KMS-11 (cell line): ENCODE measurements at regions not wholly inside any gene's neighbourhood (a gene's known extent, or its start where the extent isn't known, plus 50 kb on each side); places are given as distances from the start of the nearest gene placed in this dataset.

Source experiments
- H2AFZ ChIP-seq: fragments of 200-600 bp; sonication (generic); 2 replicates; pipeline ENCODE4 v1.6.1; 2016; ENCODE audit warnings: antibody characterized with exemption, mixed run types, low read depth
- H3K27ac ChIP-seq: fragments of 200-600 bp; sonication (generic); 2 replicates; pipeline ENCODE4 v1.6.1; 2016; ENCODE audit warnings: mild to moderate bottlenecking, mixed run types
- H3K27me3 ChIP-seq: fragments of 200-600 bp; sonication (generic); 2 replicates; pipeline ENCODE4 v1.6.1; 2017; ENCODE audit warnings: mild to moderate bottlenecking, low read depth, mixed run types, moderate library complexity; ENCODE audit not compliant: insufficient read depth
- H3K36me3 ChIP-seq: fragments of 200-600 bp; sonication (generic); 2 replicates; pipeline ENCODE4 v1.6.1; 2017; ENCODE audit warnings: mild to moderate bottlenecking, mixed run types; ENCODE audit not compliant: insufficient read depth
- H3K4me1 ChIP-seq: fragments of 200-600 bp; sonication (generic); 2 replicates; pipeline ENCODE4 v1.6.1; 2016; ENCODE audit warnings: mild to moderate bottlenecking, low read depth, mixed run types; ENCODE audit not compliant: poor library complexity, severe bottlenecking
- H3K4me2 ChIP-seq: fragments of 200-600 bp; sonication (generic); 2 replicates; pipeline ENCODE4 v1.7.0; 2016; ENCODE audit warnings: mild to moderate bottlenecking, mixed run types
- H3K4me3 ChIP-seq: fragments of 200-600 bp; sonication (generic); IDR thresholded peaks from 2 replicates; pipeline ENCODE4 v1.6.1; 2017; ENCODE audit warnings: low read depth, low read length, mixed read lengths; ENCODE audit not compliant: insufficient read depth
- H3K79me2 ChIP-seq: fragments of 200-600 bp; sonication (generic); 2 replicates; pipeline ENCODE4 v1.6.1; 2016; ENCODE audit warnings: low read depth, mixed run types; ENCODE audit not compliant: insufficient read depth
- H3K9ac ChIP-seq: fragments of 200-600 bp; sonication (generic); 2 replicates; pipeline ENCODE4 v1.6.1; 2016; ENCODE audit warnings: mild to moderate bottlenecking, mixed run types
- H4K20me1 ChIP-seq: fragments of 200-600 bp; sonication (generic); 2 replicates; pipeline ENCODE4 v1.6.1; 2016; ENCODE audit warnings: mild to moderate bottlenecking, mixed run types; ENCODE audit not compliant: insufficient read depth
- CTCF ChIP-seq: fragments of 200-600 bp; sonication (generic); conservative IDR thresholded peaks from 2 replicates; pipeline ENCODE4 v1.6.1; 2017; ENCODE audit warnings: low read depth, mild to moderate bottlenecking, antibody characterized with exemption, low read length, moderate library complexity, mixed read lengths

- no peak overlapping the region for H3K27ac ChIP-seq
- no peak overlapping the region for H2AFZ ChIP-seq
- no peak overlapping the region for H3K9ac ChIP-seq
- no peaks in the 10 kb centered on the region for H4K20me1 ChIP-seq
- no peaks in the 10 kb centered on the region for H3K4me1 ChIP-seq
- TF ChIP-seq CTCF, result no peak
- H3K4me3 ChIP-seq, result no peak overlapping the region
- no peaks in the 10 kb centered on the region for H3K79me2 ChIP-seq
- no peaks in the 10 kb centered on the region for H3K36me3 ChIP-seq
- H3K4me2 ChIP-seq, result no peak overlapping the region
- H3K27me3 ChIP-seq, result no peaks in the 10 kb centered on the region
These were observed 1166.8 kb downstream of the ADGRL3 start for GRCh38 chr4:62366939-62367338.

GRCh38 chr4:62360156-62360545 lies 1160.0 kb downstream of the ADGRL3 start:
- Histone ChIP-seq H2AFZ (no peak overlapping the region), H3K36me3 (no peaks in the 10 kb centered on the region), H3K9ac (no peak overlapping the region), H3K4me2 (no peak overlapping the region), H3K27ac (no peak overlapping the region), H3K4me3 (no peak overlapping the region), H3K79me2 (no peaks in the 10 kb centered on the region), H3K4me1 (no peaks in the 10 kb centered on the region), H4K20me1 (no peaks in the 10 kb centered on the region), H3K27me3 (no peaks in the 10 kb centered on the region)
- TF ChIP-seq CTCF, result no peak

- no peak overlapping the region for H3K4me3 ChIP-seq
- H3K4me1 ChIP-seq, result no peaks in the 10 kb centered on the region
- H3K36me3 ChIP-seq, result no peaks in the 10 kb centered on the region
- no peak overlapping the region for H2AFZ ChIP-seq
- H3K79me2 ChIP-seq, result no peaks in the 10 kb centered on the region
- H3K4me2 ChIP-seq, result no peak overlapping the region
- no peaks in the 10 kb centered on the region for H3K27me3 ChIP-seq
- no peak overlapping the region for H3K9ac ChIP-seq
- no peaks in the 10 kb centered on the region for H4K20me1 ChIP-seq
- TF ChIP-seq CTCF, result no peak
- no peak overlapping the region for H3K27ac ChIP-seq
These were observed 1159.5 kb downstream of the ADGRL3 start for GRCh38 chr4:62359441-62360155.

GRCh38 chr4:62344915-62345314 lies 1144.8 kb downstream of the ADGRL3 start:
- Histone ChIP-seq H3K4me3 (no peak overlapping the region), H3K9ac (no peak overlapping the region), H2AFZ (peak overlapping the region; percentile 31; the same call in 1 of the 2 replicates), H3K36me3 (no peaks in the 10 kb centered on the region), H4K20me1 (no peaks in the 10 kb centered on the region), H3K79me2 (no peaks in the 10 kb centered on the region), H3K4me1 (peaks cover 9% of the 10 kb centered on the region), H3K27me3 (no peaks in the 10 kb centered on the region), H3K27ac (no peak overlapping the region), H3K4me2 (peak overlapping the region; percentile 20; the same call in 1 of the 2 replicates)
- TF ChIP-seq CTCF, result no peak
